IMR-90 (cell line): ENCODE measurements at regions not wholly inside any gene's neighbourhood (a gene's known extent, or its start where the extent isn't known, plus 50 kb on each side); places are given as distances from the start of the nearest gene placed in this dataset.

ENCODE experiments used
- ATAC-seq: fragments of 200-7000 bp; cut with Tn5 transposase; 2 replicates; pipeline ENCODE4 v1.9.1; 2020; ENCODE audit warnings: low read depth, mild to moderate bottlenecking, moderate library complexity
- BruUV-seq: library from RNA; stranded (reverse); fragments of 400-500 nt; replicated peaks from 2 replicates; lab custom pipeline; 2021; lab: Mats Ljungman, UMichigan
- CTCF ChIA-PET: fragments of 300-600 bp; formaldehyde crosslinking; extraction: SDS; loops from one replicate; lab custom pipeline; 2021; ENCODE audit warnings: antibody characterized with exemption; lab: Yijun Ruan, JAX
- POLR2A ChIA-PET: fragments of 300-600 bp; sonication (Branson Sonifier 250); formaldehyde crosslinking; loops from one replicate; lab custom pipeline; 2022; ENCODE audit warnings: antibody characterized with exemption; ENCODE audit not compliant: unreplicated experiment; lab: Charles Lee
- DNase-seq: peaks from one replicate; pipeline ENCODE4 v3.0.0; 2013
- H2AFZ ChIP-seq: replicated peaks from 2 replicates; pipeline ENCODE3; 2013; ENCODE audit warnings: low read length, mild to moderate bottlenecking; ENCODE audit not compliant: poor library complexity
- H2AK5ac ChIP-seq: 2 replicates; pipeline ENCODE4 v1.6.1; 2013; ENCODE audit warnings: low read depth, low read length, inconsistent platforms
- H2AK9ac ChIP-seq: replicated peaks from 2 replicates; pipeline ENCODE3; 2013; ENCODE audit warnings: mild to moderate bottlenecking, low read depth, low read length, moderate library complexity; ENCODE audit not compliant: poor library complexity
- H2BK120ac ChIP-seq: 2 replicates; pipeline ENCODE4 v1.6.1; 2013; ENCODE audit warnings: low read depth, low read length, inconsistent platforms
- H2BK15ac ChIP-seq: 3 replicates; pipeline ENCODE4 v1.6.1; 2013; ENCODE audit warnings: low read depth, low read length, inconsistent platforms
- H2BK20ac ChIP-seq: 2 replicates; pipeline ENCODE4 v1.6.1; 2013; ENCODE audit warnings: low read depth, mild to moderate bottlenecking, inconsistent platforms, low read length, moderate library complexity
- H2BK5ac ChIP-seq: 2 replicates; pipeline ENCODE4 v1.6.1; 2013; ENCODE audit warnings: mild to moderate bottlenecking, low read depth, low read length, inconsistent platforms; ENCODE audit not compliant: poor library complexity, severe bottlenecking
- H3K14ac ChIP-seq: replicated peaks from 2 replicates; pipeline ENCODE4 v1.6.1; 2013; ENCODE audit warnings: low read depth, low read length, inconsistent platforms
- H3K18ac ChIP-seq: 2 replicates; pipeline ENCODE4 v1.6.1; 2013; ENCODE audit warnings: low read depth, low read length, control low read depth
- H3K23ac ChIP-seq: 2 replicates; pipeline ENCODE4 v1.6.1; 2013; ENCODE audit warnings: low read depth, low read length, inconsistent platforms
- H3K27ac ChIP-seq: 2 replicates; pipeline ENCODE4 v1.5.1; 2013; ENCODE audit warnings: mild to moderate bottlenecking, control low read depth, low read length; ENCODE audit not compliant: insufficient read depth
- H3K27me3 ChIP-seq: 2 replicates; pipeline ENCODE4 v1.6.1; 2013; ENCODE audit warnings: low read length; ENCODE audit not compliant: control insufficient read depth, insufficient read depth
- H3K36me3 ChIP-seq: 2 replicates; pipeline ENCODE4 v1.6.1; 2013; ENCODE audit warnings: low read length, mixed read lengths; ENCODE audit not compliant: control insufficient read depth, insufficient read depth
- H3K4ac ChIP-seq: 2 replicates; pipeline ENCODE4 v1.6.1; 2013; ENCODE audit warnings: low read depth, low read length, inconsistent platforms
- H3K4me1 ChIP-seq: 2 replicates; pipeline ENCODE4 v1.6.1; 2013; ENCODE audit warnings: low read length, mixed read lengths; ENCODE audit not compliant: control insufficient read depth, insufficient read depth
- H3K4me2 ChIP-seq: 2 replicates; pipeline ENCODE4 v1.6.1; 2013; ENCODE audit warnings: low read depth, mild to moderate bottlenecking, control low read depth, low read length, moderate library complexity
- H3K4me3 ChIP-seq: 2 replicates; pipeline ENCODE4 v1.5.1; 2013; ENCODE audit warnings: low read depth, mild to moderate bottlenecking, control low read depth, low read length, moderate library complexity; ENCODE audit not compliant: insufficient read depth
- H3K56ac ChIP-seq: 2 replicates; pipeline ENCODE4 v1.6.1; 2013; ENCODE audit warnings: low read length, inconsistent platforms; ENCODE audit not compliant: insufficient read depth; ENCODE audit errors: extremely low read depth
- H3K79me1 ChIP-seq, 2 experiments: 2 replicates each; pipeline ENCODE4 v1.6.1; 2013; ENCODE audit warnings: low read length in 2 of 2, inconsistent platforms in 1 of 2, low read depth in 1 of 2
- H3K9ac ChIP-seq: 2 replicates; pipeline ENCODE4 v1.6.1; 2013; ENCODE audit warnings: low read depth, low read length, control low read depth
- H3K9me1 ChIP-seq: 2 replicates; pipeline ENCODE4 v1.6.1; 2013; ENCODE audit warnings: low read length, inconsistent platforms; ENCODE audit not compliant: insufficient read depth
- H3K9me3 ChIP-seq: 2 replicates; pipeline ENCODE4 v1.6.1; 2013; ENCODE audit warnings: low read length; ENCODE audit not compliant: control insufficient read depth, insufficient read depth
- H4K20me1 ChIP-seq: 2 replicates; pipeline ENCODE4 v1.6.1; 2013; ENCODE audit warnings: low read length, inconsistent platforms; ENCODE audit not compliant: insufficient read depth
- H4K5ac ChIP-seq: 2 replicates; pipeline ENCODE4 v1.6.1; 2013; ENCODE audit warnings: mild to moderate bottlenecking, low read depth, low read length, control low read depth
- H4K8ac ChIP-seq, 2 experiments: 2 replicates each; pipeline ENCODE4 v1.6.1; 2013; ENCODE audit warnings: low read depth in 2 of 2, low read length in 2 of 2, control low read depth in 1 of 2, inconsistent platforms in 1 of 2
- H4K91ac ChIP-seq: 2 replicates; pipeline ENCODE4 v1.6.1; 2013; ENCODE audit warnings: low read depth, low read length, inconsistent platforms; ENCODE audit not compliant: insufficient read depth
- CTCF ChIP-seq: conservative IDR thresholded peaks from 2 replicates; pipeline ENCODE4 v1.5.1; 2012; ENCODE audit warnings: mild to moderate bottlenecking, low read depth, low read length, improper control_type of control experiment
- MAFK ChIP-seq: IDR thresholded peaks from 2 replicates; pipeline ENCODE4 v1.6.1; 2012; ENCODE audit warnings: low read depth, low read length, improper control_type of control experiment
- RAD21 ChIP-seq: IDR thresholded peaks from 2 replicates; pipeline ENCODE4 v1.6.1; 2012; ENCODE audit warnings: low read length, improper control_type of control experiment
- WGBS, 2 experiments: methylation state at CpG; one replicate each; pipeline versions ENCODE4 v1.1.5 to v1.1.7; 2013; ENCODE audit warnings: missing lambda C conversion rate in 2 of 2; ENCODE audit not compliant: insufficient read length in 1 of 2; ENCODE audit errors: extremely low coverage in 2 of 2; 5-methylcytosine and 5-hydroxymethylcytosine counted together
- dilution Hi-C: fragments of 300-500 bp; cut with HindIII; formaldehyde crosslinking; loops from one replicate; pipeline ENCODE4 v1.14.3; 2018; ENCODE audit warnings: low sequenced_read_pairs; ENCODE audit not compliant: unreplicated experiment
- in situ Hi-C: fragments of 300-500 bp; cut with MboI; formaldehyde crosslinking; loops from 3 replicates; pipeline ENCODE4 v1.14.3; 2019; ENCODE audit warnings: low sequenced_read_pairs, inconsistent platforms, mixed read lengths
- intact Hi-C: fragments of 100-400 bp; cut with micrococcal nuclease; formaldehyde crosslinking; loops from 2 replicates; pipeline ENCODE4 v1.10.0; 2022

- Histone ChIP-seq H3K14ac (no peak overlapping the region), H4K20me1 (no peaks in the 10 kb centered on the region), H2AFZ (no peak overlapping the region), H4K5ac (no peak overlapping the region), H3K36me3 (no peaks in the 10 kb centered on the region), H3K4me3 (no peak overlapping the region), H2BK5ac (no peak overlapping the region), H2AK5ac (no peak overlapping the region), H3K4me2 (no peak overlapping the region), H3K4me1 (no peaks in the 10 kb centered on the region), H3K27ac (no peak overlapping the region), H3K9me3 (peaks cover 11% of the 10 kb centered on the region), H3K27me3 (no peaks in the 10 kb centered on the region), H3K79me1 (no peaks in the 10 kb centered on the region), H4K91ac (no peak overlapping the region), H4K8ac (no peak overlapping the region), H3K18ac (no peak overlapping the region), H2BK15ac (no peak overlapping the region), H3K9me1 (no peaks in the 10 kb centered on the region), H3K4ac (no peak overlapping the region), H2AK9ac (no peak overlapping the region), H2BK20ac (no peak overlapping the region), H3K9ac (no peak overlapping the region), H3K23ac (no peak overlapping the region), H2BK120ac (no peak overlapping the region), H3K56ac (no peak overlapping the region)
- no peak for ATAC-seq
- intact Hi-C loops: no loop called here
- dilution Hi-C loops: no loop called here
- no TSS peak for BruUV-seq
- no CpG with 5 or more reads among the region's 3 CpGs for WGBS, 2 experiments
- POLR2A ChIA-PET: no interaction called here
- CTCF ChIA-PET: no interaction called here
- TF ChIP-seq MAFK (no peak), RAD21 (no peak), CTCF (no peak)
- no peak for DNase-seq
- in situ Hi-C loops: no loop called here
These were observed 2004.6 kb upstream of the WWC1 start for GRCh38 chr5:166286832-166287231.
